Thyroid gland (tissue), 4 donors: ENCODE measurements at regions not wholly inside any gene's neighbourhood (a gene's known extent, or its start where the extent isn't known, plus 50 kb on each side); places are given as distances from the start of the nearest gene placed in this dataset.

Experiments used
- CTCF ChIP-seq, 6 experiments: fragments of 200-600 bp in 3 of 6; fragments of 450-650 bp in 3 of 6; sonication (generic) in 3 of 6; IDR thresholded peaks; one replicate each; pipeline ENCODE4 v1.5.1; 2016 to 2019; ENCODE audit warnings: antibody characterized with exemption in 6 of 6, mild to moderate bottlenecking in 2 of 6, inconsistent platforms in 1 of 6, moderate library complexity in 1 of 6
- POLR2A ChIP-seq, 2 donors: fragments of 450-650 bp; IDR thresholded peaks; one replicate each; pipeline ENCODE4 v1.6.1; 2017; ENCODE audit warnings: antibody characterized with exemption in 2 of 2, mild to moderate bottlenecking in 2 of 2, moderate library complexity in 1 of 2

GRCh38 chr2:42874949-42875801, 82.8 kb upstream of the HAAO start:
- TF ChIP-seq CTCF (IDR thresholded peaks at IDR 0.05) (no peak), POLR2A (IDR thresholded peaks at IDR 0.05) (no peak)
